ENCODE measurements at regions not wholly inside any gene's neighbourhood (a gene's known extent, or its start where the extent isn't known, plus 50 kb on each side); places are given as distances from the start of the nearest gene placed in this dataset.

- TF ChIP-seq LEF1 (IDR thresholded peaks at IDR 0.05; ENCODE audit: borderline replicate concordance) (no peak), FOXM1 (IDR thresholded peaks at IDR 0.05; ENCODE audit: borderline replicate concordance) (no peak), FOXA1 (IDR thresholded peaks at IDR 0.05) (no peak), SP1 (IDR thresholded peaks at IDR 0.05) (no peak), SUZ12 (IDR thresholded peaks at IDR 0.05) (no peak), TARDBP (IDR thresholded peaks at IDR 0.05) (no peak), BHLHE40 (IDR thresholded peaks at IDR 0.05; ENCODE audit: borderline replicate concordance) (no peak)
These were observed 70.4 kb upstream of the CDYL start for GRCh38 chr6:4705809-4706208.

All from HEK293T (cell line).